ENCODE measurements at regions not wholly inside any gene's neighbourhood (a gene's known extent, or its start where the extent isn't known, plus 50 kb on each side); places are given as distances from the start of the nearest gene placed in this dataset.

- DNase-seq (ENCODE audit: low spot score) = no peak
These were observed 142.2 kb downstream of the ABCA8 start for GRCh38 chr17:68812876-68813584.

DNA sequence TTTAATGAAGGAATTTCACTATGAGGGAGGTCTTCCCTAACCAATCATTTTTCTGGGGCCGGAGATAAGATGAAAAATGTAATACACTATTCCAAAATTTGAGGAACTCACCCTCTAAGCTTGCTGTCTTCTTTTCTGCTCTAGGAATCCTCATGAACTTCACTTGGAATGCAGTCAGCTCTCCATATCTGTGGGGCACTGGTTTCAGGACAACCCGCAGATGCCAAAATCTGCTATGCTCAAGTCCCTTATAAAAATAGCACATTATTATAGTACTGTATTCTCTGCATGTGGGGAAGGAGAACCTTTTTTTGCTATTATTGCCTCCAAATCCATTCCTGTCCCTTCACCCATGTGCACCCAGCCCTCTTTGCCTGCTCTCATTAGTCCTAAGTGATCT lies 146.0 kb downstream of the ABCA8 start:
- DNase-seq (ENCODE audit: low spot score) = no peak

DNA sequence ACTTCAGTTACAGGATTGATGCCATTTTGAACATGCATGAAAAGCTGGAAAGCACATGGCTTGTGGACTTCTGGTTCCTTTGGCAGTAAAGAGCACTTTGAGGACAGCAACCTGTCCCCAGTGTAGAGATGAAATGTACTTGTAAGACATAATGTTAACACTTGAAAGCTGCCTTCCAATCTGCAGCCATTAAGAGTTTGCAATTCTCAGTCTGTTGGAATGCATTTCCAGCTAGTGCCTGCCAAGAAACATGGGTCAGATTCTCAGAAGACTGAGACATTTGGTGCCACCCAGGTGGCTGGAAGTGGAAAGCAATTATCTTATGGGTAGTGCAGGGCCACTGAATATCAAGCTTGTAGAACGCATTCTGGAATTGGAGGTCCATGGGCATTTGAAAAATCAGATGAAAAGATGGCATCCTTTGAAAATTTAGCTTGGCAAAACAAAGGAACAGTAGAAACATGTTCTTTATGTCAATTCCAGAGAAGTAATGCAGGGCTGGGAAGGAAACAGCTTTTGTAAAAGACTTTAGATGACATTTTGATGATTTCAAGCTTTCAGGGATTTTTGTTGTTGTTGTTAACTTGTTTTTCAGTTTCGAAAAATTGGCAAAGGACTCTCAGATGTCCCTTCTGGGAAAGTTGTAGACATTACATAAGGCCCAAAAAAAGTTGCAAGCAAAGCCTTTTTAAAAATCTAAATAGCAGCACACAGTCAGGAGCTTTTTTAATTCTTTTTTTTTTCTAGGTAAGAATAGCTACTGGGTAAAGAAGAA lies 147.0 kb downstream of the ABCA8 start:
- no peak for DNase-seq (ENCODE audit: low spot score)

DNA sequence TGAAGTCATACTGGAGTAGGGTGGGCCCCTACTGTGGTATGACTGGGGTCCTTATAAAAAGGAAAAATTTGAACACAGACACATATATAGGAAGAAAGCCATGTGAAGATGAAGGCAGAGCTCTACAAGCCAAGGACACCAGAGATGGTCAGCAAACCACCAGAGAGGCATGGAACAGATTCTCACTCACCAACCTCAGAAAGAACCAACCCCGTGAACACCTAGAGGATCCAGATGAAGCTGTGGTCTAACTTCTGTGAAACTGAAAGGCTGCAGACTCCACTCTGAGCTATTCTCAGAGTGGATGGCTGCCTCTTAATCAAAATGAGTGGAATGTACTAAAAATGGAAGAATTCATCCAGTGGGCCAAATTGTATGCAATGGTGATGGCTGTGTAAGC lies 149.6 kb downstream of the ABCA8 start:
- DNase-seq (ENCODE audit: low spot score) = no peak

GRCh38 chr17:68804777-68805520 lies 150.2 kb downstream of the ABCA8 start:
- no peak for DNase-seq (ENCODE audit: low spot score)

- no peak for DNase-seq (ENCODE audit: low spot score)
These were observed 151.8 kb downstream of the ABCA8 start for GRCh38 chr17:68803164-68803929.

DNA sequence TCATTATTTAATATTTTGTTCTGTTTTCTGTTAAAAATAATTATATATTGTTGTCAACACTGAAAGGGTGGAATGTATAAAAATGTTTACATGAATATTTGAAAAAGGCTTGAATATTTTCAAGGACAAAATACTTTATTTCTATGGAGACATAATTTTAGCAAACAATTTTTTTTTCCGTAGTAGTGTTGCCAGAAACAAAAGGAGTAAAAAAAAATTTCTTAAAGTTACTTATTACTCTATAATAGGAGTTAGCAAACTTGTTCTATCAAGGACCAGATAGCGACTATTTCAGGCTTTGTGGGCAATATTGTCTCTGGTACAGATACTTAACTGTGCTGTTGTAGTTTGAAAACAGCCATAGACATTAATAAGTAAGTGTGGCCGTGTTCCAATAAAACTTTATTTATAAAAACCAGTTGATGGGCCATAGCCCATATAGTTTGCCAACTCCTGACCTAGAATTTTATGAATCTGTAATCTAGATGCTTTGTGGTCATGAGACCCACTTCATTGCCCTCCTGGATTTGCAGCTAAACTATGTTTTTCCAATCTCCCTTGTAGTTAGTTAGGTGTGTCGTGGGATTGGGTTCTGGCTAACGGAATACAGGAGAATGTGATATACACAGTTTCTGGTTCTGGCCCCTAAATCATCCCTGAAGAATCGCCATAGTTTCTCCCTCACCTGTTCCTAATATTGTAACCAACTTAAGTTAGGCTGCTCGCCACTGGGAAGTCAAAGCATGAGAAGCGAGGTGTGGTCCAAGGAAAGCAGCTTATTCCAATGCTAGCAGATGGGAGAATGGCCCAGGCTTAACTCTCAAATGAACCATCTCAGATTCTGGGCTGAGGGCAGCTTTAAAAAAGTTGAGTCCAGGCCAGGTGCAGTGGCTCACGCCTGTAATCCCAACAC lies 153.6 kb downstream of the ABCA8 start:
- no peak for DNase-seq (ENCODE audit: low spot score)

- DNase-seq (ENCODE audit: low spot score) = no peak
These were observed 154.4 kb downstream of the ABCA8 start for GRCh38 chr17:68800751-68801150.

GRCh38 chr17:68794636-68795434 lies 160.4 kb downstream of the ABCA8 start:
- peak; percentile 72 for DNase-seq (ENCODE audit: low spot score)

DNA sequence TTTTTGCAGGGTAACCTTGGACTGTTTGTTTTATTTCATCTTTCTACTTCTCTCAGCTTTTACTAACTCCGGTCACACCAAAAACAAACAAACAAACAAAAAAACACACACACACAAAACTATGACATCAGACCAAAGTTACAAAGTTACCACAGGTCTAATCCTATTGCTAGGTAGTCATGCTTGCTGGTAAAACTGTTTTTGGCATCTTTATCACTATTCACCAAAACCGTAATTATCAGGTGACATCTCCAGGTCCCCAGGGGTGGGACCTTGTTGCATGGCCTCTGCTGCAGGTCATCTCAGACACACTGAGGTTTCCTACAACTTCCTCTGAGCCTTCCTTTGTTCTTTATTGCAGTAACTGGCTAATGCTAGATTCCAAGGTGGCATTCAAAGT lies 162.3 kb downstream of the ABCA8 start:
- no peak for DNase-seq (ENCODE audit: low spot score)

DNA sequence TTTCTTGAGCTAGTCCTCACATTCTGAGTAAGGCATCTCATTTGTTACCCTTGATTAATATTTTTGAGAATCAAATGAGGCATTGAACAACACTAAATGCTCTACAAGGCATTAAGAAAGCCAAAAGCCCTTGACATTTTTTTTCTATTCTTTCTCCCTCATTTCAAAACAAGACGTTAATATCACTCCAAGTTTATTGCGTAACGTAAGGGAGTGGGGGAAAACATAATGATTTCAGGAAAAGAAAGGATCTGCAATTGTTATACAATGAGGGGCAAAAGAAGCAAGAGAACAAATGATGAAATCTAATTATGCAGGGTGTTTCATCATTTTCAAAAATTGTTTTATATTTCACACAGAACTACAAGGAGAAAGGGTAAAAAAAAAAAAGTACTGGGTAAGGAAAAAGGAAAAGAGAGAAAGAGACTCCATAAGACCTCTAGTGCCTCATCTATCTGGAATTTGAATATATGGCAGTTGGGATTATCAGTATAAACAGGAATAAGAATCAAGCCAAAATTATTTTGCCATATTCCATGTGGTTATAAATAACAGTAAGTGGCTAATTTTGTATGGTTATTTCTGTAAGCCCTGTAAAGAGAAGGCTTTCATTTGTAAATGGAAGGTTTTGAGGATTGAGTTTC lies 163.0 kb downstream of the ABCA8 start:
- no peak for DNase-seq (ENCODE audit: low spot score)

DNA sequence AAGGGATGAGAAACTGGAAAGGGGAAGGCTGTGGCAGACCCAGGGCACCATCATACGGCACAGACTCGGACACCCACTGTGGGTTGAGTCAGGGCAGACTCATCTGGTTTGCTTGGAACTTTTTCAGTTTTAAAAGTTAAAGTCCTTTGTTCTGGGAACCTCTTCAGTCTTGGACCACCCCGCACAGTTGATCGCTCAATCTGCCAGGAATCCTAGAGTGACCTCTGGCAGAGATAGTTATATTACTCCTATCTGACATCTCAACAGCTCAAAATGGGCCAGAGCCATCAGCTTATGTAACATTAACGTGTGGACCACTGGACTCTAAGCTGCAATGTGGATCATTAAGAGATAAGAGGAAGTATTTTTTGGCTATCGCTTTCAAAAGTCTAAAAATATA lies 164.3 kb downstream of the ABCA8 start:
- no peak for DNase-seq (ENCODE audit: low spot score)

GRCh38 chr17:68790492-68790891 lies 164.7 kb downstream of the ABCA8 start:
- no peak for DNase-seq (ENCODE audit: low spot score)

- DNase-seq (ENCODE audit: low spot score) = no peak
These were observed 165.8 kb downstream of the ABCA8 start for GRCh38 chr17:68789203-68789962.

DNA sequence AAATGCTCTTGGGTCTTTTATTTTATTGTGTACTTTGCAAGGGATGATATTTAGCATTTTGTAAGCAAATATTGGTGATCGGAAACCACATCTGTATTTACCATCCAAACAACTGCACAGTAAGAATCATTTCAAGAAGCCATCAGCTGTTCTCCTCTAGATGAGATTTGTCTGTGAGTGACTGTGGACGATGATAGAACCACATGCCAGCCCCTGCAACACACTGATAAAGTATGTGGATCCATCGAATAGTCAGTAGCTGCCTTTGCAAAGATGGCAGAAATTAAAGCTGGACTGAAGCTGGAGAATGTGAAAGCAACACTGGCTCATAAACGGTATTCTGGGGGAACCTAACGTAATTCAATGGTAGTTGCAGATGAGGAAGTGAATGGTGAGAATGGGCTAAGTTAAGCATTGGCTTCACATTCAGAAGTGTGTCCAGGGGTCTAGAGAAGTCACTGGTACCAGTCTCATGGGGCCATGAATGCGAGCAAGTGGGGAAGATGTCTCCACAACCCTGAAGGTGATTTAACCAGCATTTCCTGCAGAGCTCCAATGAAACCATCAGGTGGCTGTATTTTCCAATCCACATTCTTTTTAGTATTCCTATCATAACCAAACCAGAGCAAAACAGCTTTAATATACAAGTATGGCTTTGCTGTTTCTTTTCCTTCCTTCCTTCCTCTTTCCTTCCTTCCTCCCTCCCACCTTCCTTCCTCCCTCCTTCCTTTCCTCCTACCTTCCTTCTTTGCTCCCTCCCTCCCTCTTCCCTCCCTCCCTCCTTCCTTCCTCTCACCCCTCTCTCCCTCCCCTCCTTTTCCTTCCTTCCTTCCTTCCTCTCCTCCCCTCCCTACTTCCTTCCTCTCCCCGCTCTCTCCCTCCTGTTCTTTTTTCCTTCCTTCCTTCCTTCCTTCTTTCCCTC lies 169.4 kb downstream of the ABCA8 start:
- DNase-seq (ENCODE audit: low spot score) = no peak

- DNase-seq (ENCODE audit: low spot score) = no peak
These were observed 170.8 kb downstream of the ABCA8 start for GRCh38 chr17:68784431-68784830.

GRCh38 chr17:68783861-68784260 lies 171.3 kb downstream of the ABCA8 start:
- no peak for DNase-seq (ENCODE audit: low spot score)

- DNase-seq (ENCODE audit: low spot score) = no peak
These were observed 172.4 kb downstream of the ABCA8 start for GRCh38 chr17:68782789-68783188.
